Activated naive CD8-positive, alpha-beta T cell treated with anti-CD3 and anti-CD28 coated beads, Interleukin-2, amount 10 ng/mL, durations not matched to agents 7 days and 5 days (primary cell): ENCODE measurements at regions not wholly inside any gene's neighbourhood (a gene's known extent, or its start where the extent isn't known, plus 50 kb on each side); places are given as distances from the start of the nearest gene placed in this dataset.
A peak's percentile ranks its signal among the peaks of the same experiment; 100 is the strongest.
"Not testable (repeated sequence)": the region's sequence is repeated elsewhere in the genome, so short reads cannot be mapped to it uniquely, and the experiment has no call there.

ENCODE experiments used
- ATAC-seq: fragments of 150-1000 bp; cut with Tn5 transposase; one replicate; pipeline ENCODE4 v1.10.0; 2021; ENCODE audit warnings: low read depth, moderate library complexity
- POLR2A ChIA-PET: fragments of 350-600 bp; sonication (Branson Sonifier 250); formaldehyde crosslinking; loops from one replicate; lab custom pipeline; 2021; ENCODE audit warnings: antibody characterized with exemption; lab: Charles Lee
- DNase-seq: peaks from one replicate; pipeline ENCODE4 v3.0.0; 2021
- H3K27ac Mint-ChIP-seq: one replicate; pipeline ENCODE4 v1.8.0; 2022; ENCODE audit warnings: mild to moderate bottlenecking, mixed read lengths
- H3K27me3 Mint-ChIP-seq: one replicate; pipeline ENCODE4 v1.8.0; 2022; ENCODE audit warnings: mild to moderate bottlenecking, moderate library complexity, mixed read lengths
- H3K36me3 Mint-ChIP-seq: one replicate; pipeline ENCODE4 v1.8.0; 2021; ENCODE audit warnings: mild to moderate bottlenecking, mixed read lengths
- H3K4me1 Mint-ChIP-seq: one replicate; pipeline ENCODE4 v1.8.0; 2021; ENCODE audit warnings: mixed read lengths
- H3K4me3 Mint-ChIP-seq: one replicate; pipeline ENCODE4 v1.8.0; 2022; ENCODE audit warnings: mild to moderate bottlenecking, moderate library complexity, mixed read lengths
- H3K9me3 Mint-ChIP-seq: one replicate; pipeline ENCODE4 v1.8.0; 2021; ENCODE audit warnings: mixed read lengths

DNA sequence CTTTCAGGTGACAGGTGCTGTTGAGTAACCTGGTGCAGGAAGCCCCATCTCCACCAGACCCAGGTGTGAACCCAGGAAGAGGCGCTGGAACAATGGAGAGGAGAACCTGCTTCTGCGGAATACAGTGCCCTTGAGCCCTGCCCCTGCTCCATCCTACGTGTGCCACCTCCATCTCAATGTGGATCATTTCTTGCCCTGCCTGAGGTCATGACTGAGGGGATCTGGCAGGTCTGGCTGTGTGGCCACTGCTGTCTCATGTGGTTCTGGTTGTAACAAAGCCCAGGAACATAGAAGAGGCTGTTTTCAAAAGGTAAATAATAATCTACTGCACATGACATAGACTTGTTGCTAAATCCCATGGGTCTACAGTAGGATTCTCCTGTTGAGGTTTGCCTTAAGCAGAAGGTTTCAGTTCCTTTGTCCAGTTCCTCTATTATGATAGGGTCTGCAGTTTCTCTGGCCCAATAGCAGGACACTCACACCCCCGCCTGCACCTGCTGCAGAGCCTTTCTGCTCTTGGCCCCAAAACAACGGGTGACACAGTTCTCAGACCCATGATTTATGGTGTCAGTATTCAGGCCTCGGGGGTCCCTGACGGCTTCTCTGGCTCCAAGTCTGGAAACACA lies 113.5 kb upstream of the IGLL5 start:
- no peaks in the 10 kb centered on the region for H3K36me3 Mint-ChIP-seq
- no peak overlapping the region for H3K27ac Mint-ChIP-seq
- H3K27me3 Mint-ChIP-seq: peaks cover 25% of the 10 kb centered on the region
- H3K4me3 Mint-ChIP-seq: no peak overlapping the region
- H3K9me3 Mint-ChIP-seq: no peaks in the 10 kb centered on the region
- no peaks in the 10 kb centered on the region for H3K4me1 Mint-ChIP-seq
- ATAC-seq: no peak
- no peak for DNase-seq
- POLR2A ChIA-PET: no interaction called here

- H3K36me3 Mint-ChIP-seq, H3K4me3 Mint-ChIP-seq, POLR2A ChIA-PET, ATAC-seq, H3K9me3 Mint-ChIP-seq, DNase-seq, H3K4me1 Mint-ChIP-seq, H3K27ac Mint-ChIP-seq: not testable (repeated sequence)
- peaks cover 23% of the 10 kb centered on the region for H3K27me3 Mint-ChIP-seq
These were observed 112.9 kb upstream of the IGLL5 start for GRCh38 chr22:22774762-22775161.

DNA sequence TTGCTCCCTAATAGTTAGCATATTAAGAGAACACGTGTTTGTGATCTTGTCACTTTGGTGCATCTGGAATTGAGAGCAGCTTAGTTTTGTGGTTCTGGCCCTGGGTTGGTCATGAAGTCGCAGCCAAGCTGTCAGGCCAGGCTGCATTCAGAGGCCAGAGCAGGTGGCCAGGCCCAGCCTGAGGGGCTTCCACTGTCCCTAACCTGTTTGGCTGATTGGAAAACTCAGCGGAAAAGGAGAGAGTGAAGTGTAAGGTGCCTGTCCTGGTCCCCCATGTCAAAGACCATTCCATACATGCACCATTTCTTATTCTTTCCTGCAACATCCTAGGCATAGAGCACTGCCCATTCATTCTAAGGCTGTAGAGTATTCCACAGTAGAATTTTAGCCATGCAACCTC lies 111.5 kb upstream of the IGLL5 start:
- Mint-ChIP-seq H3K27me3 (peaks cover 22% of the 10 kb centered on the region), H3K4me3 (no peak overlapping the region), H3K36me3 (no peaks in the 10 kb centered on the region), H3K27ac (no peak overlapping the region), H3K4me1 (no peaks in the 10 kb centered on the region), H3K9me3 (no peaks in the 10 kb centered on the region)
- DNase-seq (no peak), ATAC-seq (no peak)
- POLR2A ChIA-PET: no interaction called here

DNA sequence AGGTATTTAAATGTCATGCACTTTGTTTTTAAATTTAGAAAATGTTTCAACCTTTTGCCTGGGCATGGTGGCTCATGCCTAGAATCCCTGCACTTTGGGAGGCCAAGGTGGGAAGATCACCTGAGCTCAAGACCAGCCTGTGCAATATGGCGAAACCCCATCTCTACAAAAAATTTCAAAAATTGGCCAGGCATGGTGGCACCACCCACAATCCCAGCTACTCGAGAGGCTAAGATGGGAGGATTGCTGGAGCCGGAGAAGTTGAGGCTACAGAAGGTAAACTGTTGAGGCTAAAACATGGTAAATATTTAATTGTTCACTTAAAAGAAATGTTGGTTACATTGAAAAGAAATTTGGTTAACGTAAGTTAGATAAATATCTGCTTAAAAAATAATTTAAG lies 108.4 kb upstream of the IGLL5 start:
- Mint-ChIP-seq H3K9me3 (no peaks in the 10 kb centered on the region), H3K4me3 (no peak overlapping the region), H3K27ac (no peak overlapping the region), H3K27me3 (peaks cover 28% of the 10 kb centered on the region), H3K4me1 (no peaks in the 10 kb centered on the region), H3K36me3 (no peaks in the 10 kb centered on the region)
- POLR2A ChIA-PET: no interaction called here
- DNase-seq (no peak), ATAC-seq (no peak)

DNA sequence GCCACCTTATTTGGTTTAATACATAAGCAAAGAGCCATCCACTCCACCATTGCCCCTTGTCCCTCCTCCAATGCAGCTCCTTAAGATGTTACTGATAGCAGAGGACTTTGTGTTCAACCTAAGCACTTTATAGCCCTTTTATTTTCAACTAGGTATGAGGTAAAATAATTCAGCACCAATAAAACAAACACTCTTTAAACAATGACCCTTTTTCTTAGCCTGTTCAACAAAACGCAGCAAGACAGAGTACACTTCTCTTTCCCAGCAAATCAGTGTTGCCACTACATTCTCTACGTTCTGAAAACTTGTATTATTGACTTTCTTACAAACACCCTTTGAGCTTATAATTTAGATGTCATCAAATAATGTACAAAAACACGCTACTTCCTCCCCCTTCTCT lies 104.0 kb upstream of the IGLL5 start:
- Mint-ChIP-seq H3K9me3 (no peaks in the 10 kb centered on the region), H3K4me3 (no peak overlapping the region), H3K27ac (no peak overlapping the region), H3K36me3 (no peaks in the 10 kb centered on the region), H3K4me1 (no peaks in the 10 kb centered on the region), H3K27me3 (peaks cover 18% of the 10 kb centered on the region)
- no peak for ATAC-seq
- DNase-seq: no peak
- POLR2A ChIA-PET: no interaction called here

GRCh38 chr22:22784249-22785039 lies 103.2 kb upstream of the IGLL5 start:
- ATAC-seq: no peak
- Mint-ChIP-seq H3K27me3 (peaks cover 18% of the 10 kb centered on the region), H3K4me3 (no peak overlapping the region), H3K36me3 (no peaks in the 10 kb centered on the region), H3K27ac (no peak overlapping the region), H3K4me1 (no peaks in the 10 kb centered on the region), H3K9me3 (no peaks in the 10 kb centered on the region)
- no peak for DNase-seq
- POLR2A ChIA-PET: no interaction called here

DNA sequence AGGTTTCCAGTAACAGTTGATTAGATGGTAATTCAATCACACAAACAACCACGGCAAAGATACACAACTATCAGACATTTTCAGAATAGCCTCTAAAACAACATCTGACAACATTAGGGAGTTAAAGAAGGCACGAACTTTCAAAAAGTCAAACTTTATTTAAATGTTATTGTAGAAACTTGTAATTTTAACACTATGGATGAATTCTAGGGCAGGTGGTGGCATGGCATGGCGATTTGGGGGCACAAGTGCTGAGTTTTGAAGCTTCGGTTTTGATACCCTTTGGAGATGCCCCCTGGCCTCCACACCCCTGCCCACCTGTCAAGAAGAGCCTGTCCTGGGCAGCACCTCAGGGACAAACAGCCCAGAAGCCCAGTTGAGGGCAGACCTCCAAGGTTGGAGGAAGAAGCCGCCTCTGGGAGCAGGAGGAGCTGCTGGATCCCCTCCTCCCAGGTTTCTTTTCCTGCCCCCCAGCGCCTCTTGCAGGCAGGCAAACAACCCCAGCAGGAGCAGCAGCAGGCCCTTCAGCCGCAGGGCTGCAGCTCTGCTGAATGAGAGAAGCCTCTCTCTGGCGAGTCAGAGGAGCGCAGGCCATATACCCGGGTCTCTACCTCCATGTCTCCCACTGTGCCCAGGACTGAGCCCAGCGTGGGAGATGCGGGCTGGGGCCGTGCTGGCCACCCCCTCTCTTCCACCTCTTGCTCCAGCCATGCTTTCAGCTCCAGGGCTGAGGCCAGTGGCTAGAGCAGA lies 102.1 kb upstream of the IGLL5 start:
- no peaks in the 10 kb centered on the region for H3K4me1 Mint-ChIP-seq
- H3K27me3 Mint-ChIP-seq: peaks cover 15% of the 10 kb centered on the region
- no peak overlapping the region for H3K27ac Mint-ChIP-seq
- POLR2A ChIA-PET: interaction anchor here (1.6 kb wide), 1 partner anchor 99 kb away, joined by 4 read pairs; no protein-coding TSS in a partner anchor
- ATAC-seq: no peak
- DNase-seq: no peak
- H3K36me3 Mint-ChIP-seq: no peaks in the 10 kb centered on the region
- no peaks in the 10 kb centered on the region for H3K9me3 Mint-ChIP-seq
- no peak overlapping the region for H3K4me3 Mint-ChIP-seq

DNA sequence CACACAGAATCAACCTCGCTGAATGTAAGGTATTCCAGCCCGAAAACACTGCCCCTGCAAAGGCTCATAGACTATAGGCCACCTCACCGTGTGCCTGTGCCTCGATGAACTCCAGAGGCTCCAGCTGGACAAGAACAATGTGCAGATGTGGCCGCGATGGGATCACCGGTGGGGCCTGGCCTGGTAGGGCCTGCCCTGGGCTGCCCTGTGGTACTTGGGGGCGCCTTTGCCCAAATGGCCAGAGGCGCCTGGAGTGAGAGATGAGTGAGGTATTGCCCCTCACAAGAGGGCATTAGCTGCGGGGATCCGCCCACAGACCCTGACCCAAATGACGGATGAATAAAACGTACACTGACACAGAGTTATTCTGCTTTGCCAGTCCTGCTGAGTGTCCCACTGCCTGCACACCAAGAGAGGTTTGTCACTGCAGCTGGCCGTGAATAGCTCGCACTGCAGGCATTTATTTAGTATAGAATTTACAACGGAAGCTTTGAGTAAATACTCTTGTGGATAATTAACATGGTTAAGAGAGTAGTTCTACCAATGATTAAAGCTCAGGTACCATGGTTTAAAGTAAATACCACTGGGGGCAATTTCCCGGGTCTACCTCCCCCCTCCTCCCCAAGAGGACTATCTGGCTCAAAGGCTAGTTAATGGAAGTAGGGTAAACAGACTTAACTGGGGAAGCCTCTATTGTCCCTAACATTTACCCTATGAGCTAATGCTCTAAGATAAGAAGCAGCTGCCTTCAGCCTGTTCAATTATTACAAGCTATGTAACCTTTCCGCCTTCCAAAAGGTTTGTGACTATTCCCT lies 101.1 kb upstream of the IGLL5 start:
- Mint-ChIP-seq H3K27me3 (peaks cover 15% of the 10 kb centered on the region), H3K4me1 (peaks cover 1% of the 10 kb centered on the region), H3K27ac (no peak overlapping the region), H3K4me3 (no peak overlapping the region), H3K36me3 (no peaks in the 10 kb centered on the region), H3K9me3 (no peaks in the 10 kb centered on the region)
- ATAC-seq: no peak
- DNase-seq: no peak
- POLR2A ChIA-PET: interaction anchor here (1.6 kb wide), 1 partner anchor 98 kb away, joined by 4 read pairs; no protein-coding TSS in a partner anchor

- peaks cover 1% of the 10 kb centered on the region for H3K4me1 Mint-ChIP-seq
- H3K9me3 Mint-ChIP-seq: no peaks in the 10 kb centered on the region
- ATAC-seq (no peak), DNase-seq (no peak)
- H3K4me3 Mint-ChIP-seq: no peak overlapping the region
- peaks cover 13% of the 10 kb centered on the region for H3K27me3 Mint-ChIP-seq
- no peak overlapping the region for H3K27ac Mint-ChIP-seq
- H3K36me3 Mint-ChIP-seq: no peaks in the 10 kb centered on the region
- POLR2A ChIA-PET: interaction anchor here (1.6 kb wide), 1 partner anchor 97 kb away, joined by 4 read pairs; no protein-coding TSS in a partner anchor
These were observed 100.5 kb upstream of the IGLL5 start for GRCh38 chr22:22787151-22787550.

DNA sequence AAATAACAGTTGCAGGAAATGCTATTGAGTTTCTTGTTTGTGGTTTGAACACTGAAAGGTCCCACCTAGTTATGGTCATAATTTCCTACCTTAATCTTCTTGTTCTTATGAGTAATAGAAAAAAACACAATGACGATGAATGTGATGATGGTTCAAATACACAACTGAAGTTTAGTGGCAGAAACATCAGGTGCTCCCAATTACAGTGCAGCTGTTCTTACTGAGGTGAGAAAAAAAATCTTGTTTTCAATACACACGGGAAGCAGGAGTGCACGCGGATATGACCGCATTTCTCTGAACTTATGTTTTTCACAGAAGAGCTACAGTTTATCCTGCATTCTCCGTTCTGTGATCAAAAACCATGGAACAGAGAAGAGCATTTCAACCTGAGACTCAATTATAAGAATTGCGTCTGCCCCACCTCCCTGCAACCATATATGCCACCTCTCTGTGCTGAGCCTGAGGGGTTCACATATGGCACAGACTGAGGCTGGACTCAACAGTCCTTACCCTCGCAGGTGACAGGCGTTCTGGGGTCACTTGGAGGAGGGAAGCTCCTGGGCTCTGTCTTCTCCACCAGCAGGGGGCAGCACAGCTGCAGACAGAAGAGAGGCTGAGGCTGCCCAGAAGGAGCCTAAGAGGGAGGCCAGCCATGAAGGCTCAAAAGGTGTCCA lies 99.7 kb upstream of the IGLL5 start:
- POLR2A ChIA-PET: no interaction called here
- H3K9me3 Mint-ChIP-seq: no peaks in the 10 kb centered on the region
- DNase-seq: peak; percentile 76
- H3K36me3 Mint-ChIP-seq: no peaks in the 10 kb centered on the region
- H3K4me1 Mint-ChIP-seq: peaks cover 1% of the 10 kb centered on the region
- H3K27ac Mint-ChIP-seq: no peak overlapping the region
- peak; percentile 80 for ATAC-seq
- H3K27me3 Mint-ChIP-seq: peaks cover 8% of the 10 kb centered on the region
- no peak overlapping the region for H3K4me3 Mint-ChIP-seq

GRCh38 chr22:22788460-22789037 lies 99.1 kb upstream of the IGLL5 start:
- H3K4me3 Mint-ChIP-seq: no peak overlapping the region
- DNase-seq (no peak), ATAC-seq (no peak)
- peaks cover 1% of the 10 kb centered on the region for H3K4me1 Mint-ChIP-seq
- peaks cover 7% of the 10 kb centered on the region for H3K27me3 Mint-ChIP-seq
- H3K27ac Mint-ChIP-seq: no peak overlapping the region
- H3K9me3 Mint-ChIP-seq: no peaks in the 10 kb centered on the region
- H3K36me3 Mint-ChIP-seq: no peaks in the 10 kb centered on the region
- POLR2A ChIA-PET: no interaction called here

- H3K36me3 Mint-ChIP-seq: no peaks in the 10 kb centered on the region
- peaks cover 4% of the 10 kb centered on the region for H3K27me3 Mint-ChIP-seq
- ATAC-seq (no peak), DNase-seq (no peak)
- H3K4me3 Mint-ChIP-seq: no peak overlapping the region
- no peak overlapping the region for H3K27ac Mint-ChIP-seq
- POLR2A ChIA-PET: no interaction called here
- H3K9me3 Mint-ChIP-seq: no peaks in the 10 kb centered on the region
- H3K4me1 Mint-ChIP-seq: peaks cover 1% of the 10 kb centered on the region
These were observed 98.2 kb upstream of the IGLL5 start for GRCh38 chr22:22789233-22789921.
